ENCODE measurements at regions not wholly inside any gene's neighbourhood (a gene's known extent, or its start where the extent isn't known, plus 50 kb on each side); places are given as distances from the start of the nearest gene placed in this dataset.

DNA sequence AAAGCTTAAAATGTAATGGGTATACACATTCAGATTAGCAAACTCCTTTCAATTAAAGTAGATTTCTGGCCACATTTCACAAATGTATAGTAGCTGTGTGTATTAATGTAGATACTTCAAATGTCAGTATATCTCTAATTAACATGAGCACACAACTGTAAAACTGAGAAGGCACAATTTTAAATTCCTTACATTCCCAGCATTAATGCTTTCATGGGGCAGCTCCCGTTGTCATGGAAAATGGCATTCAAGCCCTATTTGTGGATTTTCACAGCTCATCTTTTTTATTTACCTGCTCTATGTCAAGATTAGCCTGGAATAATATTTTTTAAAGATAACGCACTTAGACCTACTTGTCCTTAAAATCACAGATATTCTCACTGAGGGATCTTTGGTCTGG is 113.6 kb upstream of the SOX6 start:
- no peak for ATAC-seq

DNA sequence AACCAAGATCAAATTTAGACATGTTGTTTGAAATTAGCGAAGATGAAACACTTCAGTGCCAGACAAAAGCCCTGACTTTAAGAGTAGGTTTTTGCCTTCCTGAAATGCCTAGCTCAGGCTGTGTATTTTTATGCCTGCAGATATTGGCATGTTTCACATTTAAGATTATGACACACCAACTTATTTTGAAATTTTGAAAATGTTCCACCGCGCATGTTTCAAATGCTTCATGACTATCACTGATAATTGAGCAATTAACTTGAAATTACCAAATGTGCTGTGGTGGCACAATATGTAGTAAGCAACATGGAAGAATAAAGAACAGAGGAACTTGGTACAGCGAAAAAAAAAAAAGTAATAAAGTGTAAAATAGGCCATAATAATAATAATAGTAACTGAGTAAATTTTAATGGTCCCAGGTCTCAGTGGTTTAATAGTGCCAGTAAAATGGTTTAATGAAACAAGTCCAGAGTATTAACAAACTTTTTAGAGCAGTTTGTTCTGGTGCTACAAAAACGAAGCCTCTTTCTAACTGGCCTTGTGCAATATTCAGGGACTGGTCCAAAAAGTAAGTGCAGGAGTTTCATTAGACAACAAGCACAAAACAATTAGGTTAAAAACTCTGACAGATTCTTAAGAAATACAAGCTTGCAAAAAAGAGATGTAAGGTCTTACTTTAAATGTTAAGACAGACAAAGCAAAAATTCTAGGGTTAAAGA is 112.5 kb upstream of the SOX6 start:
- in situ Hi-C loops (cut with HindIII; ENCODE audit: low pct_unique_long_range_greater_than_20kb, low sequenced_read_pairs), result no loop called here
- H3K36me3 ChIP-seq (ENCODE audit: control insufficient read depth, insufficient read depth, low read length), result no peaks in the 10 kb centered on the region
- DNase-seq (ENCODE audit: low read depth, low spot score), result no peak
- ATAC-seq, result no peak
- intact Hi-C loops (cut with micrococcal nuclease; ENCODE audit: unreplicated experiment), result no loop called here
- BruUV-seq (replicated peaks), result no TSS peak
- no peak for TF ChIP-seq SIN3A (IDR thresholded peaks at IDR 0.05; ENCODE audit: borderline replicate concordance, insufficient read depth, low read depth, low read length)
- TF ChIP-seq TCF7L2 (IDR thresholded peaks at IDR 0.05; ENCODE audit: low read depth, low read length), result no peak
- TF ChIP-seq, protein P1, sequence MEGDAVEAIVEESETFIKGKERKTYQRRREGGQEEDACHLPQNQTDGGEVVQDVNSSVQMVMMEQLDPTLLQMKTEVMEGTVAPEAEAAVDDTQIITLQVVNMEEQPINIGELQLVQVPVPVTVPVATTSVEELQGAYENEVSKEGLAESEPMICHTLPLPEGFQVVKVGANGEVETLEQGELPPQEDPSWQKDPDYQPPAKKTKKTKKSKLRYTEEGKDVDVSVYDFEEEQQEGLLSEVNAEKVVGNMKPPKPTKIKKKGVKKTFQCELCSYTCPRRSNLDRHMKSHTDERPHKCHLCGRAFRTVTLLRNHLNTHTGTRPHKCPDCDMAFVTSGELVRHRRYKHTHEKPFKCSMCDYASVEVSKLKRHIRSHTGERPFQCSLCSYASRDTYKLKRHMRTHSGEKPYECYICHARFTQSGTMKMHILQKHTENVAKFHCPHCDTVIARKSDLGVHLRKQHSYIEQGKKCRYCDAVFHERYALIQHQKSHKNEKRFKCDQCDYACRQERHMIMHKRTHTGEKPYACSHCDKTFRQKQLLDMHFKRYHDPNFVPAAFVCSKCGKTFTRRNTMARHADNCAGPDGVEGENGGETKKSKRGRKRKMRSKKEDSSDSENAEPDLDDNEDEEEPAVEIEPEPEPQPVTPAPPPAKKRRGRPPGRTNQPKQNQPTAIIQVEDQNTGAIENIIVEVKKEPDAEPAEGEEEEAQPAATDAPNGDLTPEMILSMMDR (IDR thresholded peaks at IDR 0.05), result no peak
- TF ChIP-seq POLR2AphosphoS5 (IDR thresholded peaks at IDR 0.05; ENCODE audit: low read depth, low read length), result no peak
- TF ChIP-seq, protein P2, sequence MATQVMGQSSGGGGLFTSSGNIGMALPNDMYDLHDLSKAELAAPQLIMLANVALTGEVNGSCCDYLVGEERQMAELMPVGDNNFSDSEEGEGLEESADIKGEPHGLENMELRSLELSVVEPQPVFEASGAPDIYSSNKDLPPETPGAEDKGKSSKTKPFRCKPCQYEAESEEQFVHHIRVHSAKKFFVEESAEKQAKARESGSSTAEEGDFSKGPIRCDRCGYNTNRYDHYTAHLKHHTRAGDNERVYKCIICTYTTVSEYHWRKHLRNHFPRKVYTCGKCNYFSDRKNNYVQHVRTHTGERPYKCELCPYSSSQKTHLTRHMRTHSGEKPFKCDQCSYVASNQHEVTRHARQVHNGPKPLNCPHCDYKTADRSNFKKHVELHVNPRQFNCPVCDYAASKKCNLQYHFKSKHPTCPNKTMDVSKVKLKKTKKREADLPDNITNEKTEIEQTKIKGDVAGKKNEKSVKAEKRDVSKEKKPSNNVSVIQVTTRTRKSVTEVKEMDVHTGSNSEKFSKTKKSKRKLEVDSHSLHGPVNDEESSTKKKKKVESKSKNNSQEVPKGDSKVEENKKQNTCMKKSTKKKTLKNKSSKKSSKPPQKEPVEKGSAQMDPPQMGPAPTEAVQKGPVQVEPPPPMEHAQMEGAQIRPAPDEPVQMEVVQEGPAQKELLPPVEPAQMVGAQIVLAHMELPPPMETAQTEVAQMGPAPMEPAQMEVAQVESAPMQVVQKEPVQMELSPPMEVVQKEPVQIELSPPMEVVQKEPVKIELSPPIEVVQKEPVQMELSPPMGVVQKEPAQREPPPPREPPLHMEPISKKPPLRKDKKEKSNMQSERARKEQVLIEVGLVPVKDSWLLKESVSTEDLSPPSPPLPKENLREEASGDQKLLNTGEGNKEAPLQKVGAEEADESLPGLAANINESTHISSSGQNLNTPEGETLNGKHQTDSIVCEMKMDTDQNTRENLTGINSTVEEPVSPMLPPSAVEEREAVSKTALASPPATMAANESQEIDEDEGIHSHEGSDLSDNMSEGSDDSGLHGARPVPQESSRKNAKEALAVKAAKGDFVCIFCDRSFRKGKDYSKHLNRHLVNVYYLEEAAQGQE (IDR thresholded peaks at IDR 0.05; ENCODE audit: insufficient read depth in 1 of 2, low read depth in 2 of 2, low read length in 1 of 2), result no peak
- H3K9me3 ChIP-seq (ENCODE audit: control insufficient read depth, insufficient read depth, low read depth, low read length), result no peaks in the 10 kb centered on the region
- ChIA-PET POLR2A (no interaction called here), CTCF (no interaction called here)
- H3K27me3 ChIP-seq (ENCODE audit: control insufficient read depth, insufficient read depth, low read length), result no peaks in the 10 kb centered on the region
- no peak overlapping the region for H3K4me3 ChIP-seq (ENCODE audit: low read depth in 2 of 2, low read length in 2 of 2)
- H3K4me1 ChIP-seq (ENCODE audit: control insufficient read depth, insufficient read depth, low read length), result no peaks in the 10 kb centered on the region
- H3K27ac ChIP-seq (ENCODE audit: low read length), result no peak overlapping the region

More for the DNA sequence above, 113.6 kb upstream of the SOX6 start:
- intact Hi-C loops (cut with micrococcal nuclease; ENCODE audit: unreplicated experiment), result no loop called here
- no peaks in the 10 kb centered on the region for H3K4me1 ChIP-seq (ENCODE audit: control insufficient read depth, insufficient read depth, low read length)
- no peak for DNase-seq (ENCODE audit: low read depth, low spot score)
- H3K27ac ChIP-seq (ENCODE audit: low read length), result no peak overlapping the region
- no peaks in the 10 kb centered on the region for H3K27me3 ChIP-seq (ENCODE audit: control insufficient read depth, insufficient read depth, low read length)
- H3K36me3 ChIP-seq (ENCODE audit: control insufficient read depth, insufficient read depth, low read length), result no peaks in the 10 kb centered on the region
- in situ Hi-C loops (cut with HindIII; ENCODE audit: low pct_unique_long_range_greater_than_20kb, low sequenced_read_pairs), result no loop called here
- H3K9me3 ChIP-seq (ENCODE audit: control insufficient read depth, insufficient read depth, low read depth, low read length), result no peaks in the 10 kb centered on the region
- ChIA-PET POLR2A (no interaction called here), CTCF (no interaction called here)
- H3K4me3 ChIP-seq (ENCODE audit: low read depth in 2 of 2, low read length in 2 of 2), result no peak overlapping the region
- BruUV-seq (replicated peaks), result no TSS peak
- TF ChIP-seq POLR2AphosphoS5 (IDR thresholded peaks at IDR 0.05; ENCODE audit: low read depth, low read length) (no peak), SIN3A (IDR thresholded peaks at IDR 0.05; ENCODE audit: borderline replicate concordance, insufficient read depth, low read depth, low read length) (no peak), TCF7L2 (IDR thresholded peaks at IDR 0.05; ENCODE audit: low read depth, low read length) (no peak)
- TF ChIP-seq, protein P2 (IDR thresholded peaks at IDR 0.05; ENCODE audit: insufficient read depth in 1 of 2, low read depth in 2 of 2, low read length in 1 of 2), result no peak
- TF ChIP-seq, protein P1 (IDR thresholded peaks at IDR 0.05), result no peak
